C4-2B (cell line): ENCODE measurements at regions not wholly inside any gene's neighbourhood (a gene's known extent, or its start where the extent isn't known, plus 50 kb on each side); places are given as distances from the start of the nearest gene placed in this dataset.

ENCODE experiments used
- CTCF ChIP-seq: fragments of 450-650 bp; conservative IDR thresholded peaks from 2 replicates; pipeline ENCODE4 v1.5.1; 2017; ENCODE audit warnings: mild to moderate bottlenecking
- ZFX ChIP-seq: fragments of 450-650 bp; IDR thresholded peaks from 2 replicates; pipeline ENCODE4 v1.6.1; 2017

DNA sequence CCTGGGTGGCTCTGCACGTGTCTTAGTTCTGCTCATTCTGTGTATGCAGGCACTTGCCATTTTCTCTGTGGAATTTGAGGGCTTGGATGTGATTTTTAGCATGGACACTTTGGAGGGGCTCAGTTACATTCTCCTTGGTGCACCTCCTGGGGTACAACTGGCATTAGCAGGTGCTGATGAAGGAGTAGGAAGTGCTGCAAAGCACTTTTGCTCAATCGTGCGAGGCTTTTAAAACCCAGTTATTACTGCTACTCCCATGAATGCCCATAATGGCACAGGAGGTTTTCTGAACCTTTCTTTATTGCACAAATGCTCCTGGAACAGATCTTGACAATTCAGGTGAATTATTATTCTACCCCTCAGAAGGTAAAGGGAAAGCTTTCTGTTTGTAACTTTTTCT lies 78.7 kb downstream of the SLC25A47 start:
- TF ChIP-seq CTCF (no peak), ZFX (no peak)
